K562 (cell line): ENCODE measurements at regions not wholly inside any gene's neighbourhood (a gene's known extent, or its start where the extent isn't known, plus 50 kb on each side); places are given as distances from the start of the nearest gene placed in this dataset.

Experiments used
- ATAC-seq: fragments of 200-7000 bp; cut with Tn5 transposase; 3 replicates; pipeline ENCODE4 v1.9.1; 2020; ENCODE audit warnings: moderate library complexity
- BruUV-seq: library from RNA; stranded (reverse); fragments of 400-500 nt; replicated peaks from 2 replicates; lab custom pipeline; 2021; lab: Mats Ljungman, UMichigan
- CTCF ChIA-PET: fragments of 300-600 bp; formaldehyde crosslinking; extraction: SDS; loops from one replicate; lab custom pipeline; 2021; ENCODE audit warnings: low intra/inter-chr PET ratio; lab: Yijun Ruan, JAX
- POLR2A ChIA-PET: fragments of 300-600, 350-650 bp; sonication (Branson Sonifier 250); formaldehyde crosslinking; extraction: SDS; loops from one replicate; lab custom pipeline; 2021; ENCODE audit warnings: antibody characterized with exemption, inconsistent platforms; lab: Yijun Ruan, JAX
- DNase-seq, 4 experiments: peaks; one replicate each; pipeline versions ENCODE4 v3.0.0 to v3.0.0-alpha.2; 2011 to 2018; ENCODE audit warnings: low spot score in 3 of 4, mixed read lengths in 3 of 4; ENCODE audit errors: extremely low read depth in 1 of 4
- FAIRE-seq: peaks from 2 replicates; lab custom pipeline; 2011; peaks lifted over from hg19 to GRCh38; lab: Jason Lieb, UNC
- H2AFZ ChIP-seq: 2 replicates; pipeline ENCODE4 v1.6.0; 2011; ENCODE audit warnings: low read depth, low read length, control low read depth, inconsistent platforms
- H3K27ac ChIP-seq: fragments of 200-600 bp; 3 replicates; pipeline ENCODE4 v1.8.0; 2011; ENCODE audit warnings: low read depth, mild to moderate bottlenecking, control low read depth, inconsistent platforms, low read length, moderate library complexity, mixed read lengths; ENCODE audit errors: extremely low read depth
- H3K27me3 ChIP-seq, 2 experiments: fragments of 300-600 bp in 1 of 2; 2 replicates in 1 of 2; 3 replicates in 1 of 2; pipeline versions ENCODE4 v1.6.0 to v1.8.0; 2011; ENCODE audit warnings: inconsistent platforms in 2 of 2, low read length in 2 of 2, mild to moderate bottlenecking in 1 of 2, mixed read lengths in 1 of 2, moderate library complexity in 1 of 2; ENCODE audit not compliant: control insufficient read depth in 2 of 2, insufficient read depth in 2 of 2
- H3K36me3 ChIP-seq: fragments of 300-600 bp; 3 replicates; pipeline ENCODE4 v1.8.0; 2011; ENCODE audit warnings: mild to moderate bottlenecking, low read length, inconsistent platforms; ENCODE audit not compliant: control insufficient read depth, insufficient read depth
- H3K4me1 ChIP-seq, 2 experiments: fragments of 200-600 bp in 1 of 2; replicated peaks in 1 of 2; 2 replicates in 1 of 2; 3 replicates in 1 of 2; pipeline versions ENCODE4 v1.5.1 to v1.8.0; 2011; ENCODE audit warnings: inconsistent platforms in 2 of 2, low read length in 2 of 2, mild to moderate bottlenecking in 1 of 2, mixed read lengths in 1 of 2, moderate library complexity in 1 of 2; ENCODE audit not compliant: control insufficient read depth in 2 of 2, insufficient read depth in 2 of 2
- H3K4me2 ChIP-seq: 2 replicates; pipeline ENCODE4 v1.6.1; 2011; ENCODE audit warnings: low read length, control low read depth, inconsistent platforms, mixed read lengths; ENCODE audit not compliant: insufficient read depth
- H3K4me3 ChIP-seq: fragments of 200-600 bp; sonication (generic), shearing (Covaris generic); 2 replicates; pipeline ENCODE4 v1.5.1; 2016; ENCODE audit warnings: control low read depth, inconsistent platforms
- H3K79me2 ChIP-seq: fragments of 200-600 bp; 3 replicates; pipeline ENCODE4 v1.8.0; 2011; ENCODE audit warnings: low read length, inconsistent platforms; ENCODE audit not compliant: control insufficient read depth, insufficient read depth
- H3K9ac ChIP-seq, 2 experiments: 2 replicates each; pipeline versions ENCODE4 v1.6.0 to v1.6.1; 2011; ENCODE audit warnings: low read depth in 2 of 2, low read length in 2 of 2, control low read depth in 1 of 2, inconsistent platforms in 1 of 2, mild to moderate bottlenecking in 1 of 2, mixed read lengths in 1 of 2; ENCODE audit not compliant: insufficient read depth in 1 of 2
- H3K9me1 ChIP-seq: one replicate; pipeline ENCODE4 v1.6.0; 2011; ENCODE audit warnings: inconsistent platforms, mild to moderate bottlenecking, low read length, moderate library complexity; ENCODE audit not compliant: control insufficient read depth, insufficient read depth
- H3K9me3 ChIP-seq: replicated peaks from 2 replicates; pipeline ENCODE4 v1.5.1; 2011; ENCODE audit warnings: low read depth, low read length, inconsistent platforms; ENCODE audit not compliant: control insufficient read depth, insufficient read depth
- H4K20me1 ChIP-seq: replicated peaks from 2 replicates; pipeline ENCODE4 v1.6.1; 2011; ENCODE audit warnings: low read length, inconsistent platforms, mixed read lengths; ENCODE audit not compliant: control insufficient read depth, insufficient read depth
- ASH1L ChIP-seq: fragments of 450-650 bp; IDR thresholded peaks from 2 replicates; pipeline ENCODE4 v1.6.1; 2018; ENCODE audit warnings: borderline replicate concordance, mild to moderate bottlenecking, low read depth; ENCODE audit not compliant: partially characterized antibody
- CHCHD3 ChIP-seq: fragments of 250-450 bp; sonication (Bioruptor Pico); IDR thresholded peaks from 2 replicates; pipeline ENCODE4 v2.1.2; 2022; ENCODE audit warnings: mild to moderate bottlenecking
- ILK ChIP-seq: fragments of 450-650 bp; IDR thresholded peaks from 2 replicates; pipeline ENCODE4 v1.6.1; 2016; ENCODE audit warnings: missing genetic modification characterization, low read depth, mild to moderate bottlenecking, missing compliant biosample characterization, moderate library complexity, borderline replicate concordance
- MAX ChIP-seq: sonication (generic); formaldehyde crosslinking; IDR thresholded peaks from 2 replicates; pipeline ENCODE4 v1.9.0; 2022; ENCODE audit warnings: mild to moderate bottlenecking, missing genetic modification reagents
- NFE2L1 ChIP-seq: fragments of 450-650 bp; IDR thresholded peaks from 2 replicates; pipeline ENCODE4 v1.6.1; 2016; ENCODE audit warnings: missing genetic modification characterization, low read depth, mild to moderate bottlenecking, missing compliant biosample characterization, moderate library complexity, borderline replicate concordance
- PHB ChIP-seq: fragments of 250-450 bp; sonication (Bioruptor Pico); IDR thresholded peaks from 2 replicates; pipeline ENCODE4 v1.5.0; 2021
- TFAP4 ChIP-seq: sonication (generic); formaldehyde crosslinking; IDR thresholded peaks from 2 replicates; pipeline ENCODE4 v1.8.0; 2022; ENCODE audit warnings: missing genetic modification reagents, mild to moderate bottlenecking, moderate library complexity, borderline replicate concordance
- THRAP3 ChIP-seq: fragments of 450-650 bp; IDR thresholded peaks from 2 replicates; pipeline ENCODE4 v1.6.1; 2016; ENCODE audit warnings: mild to moderate bottlenecking, inconsistent platforms, borderline replicate concordance
- ZMIZ1 ChIP-seq, 2 experiments: fragments of 150-350 bp in 1 of 2; IDR thresholded peaks; 2 replicates each; pipeline ENCODE4 v1.6.1; 2012 to 2016; ENCODE audit warnings: low read depth in 2 of 2, low read length in 2 of 2, mild to moderate bottlenecking in 1 of 2, moderate library complexity in 1 of 2
- ZNF174 ChIP-seq: fragments of 250-450 bp; sonication (Bioruptor Pico); IDR thresholded peaks from 2 replicates; pipeline ENCODE4 v1.4.0; 2020; ENCODE audit warnings: mild to moderate bottlenecking
- ZNF436 ChIP-seq: fragments of 250-450, 450-650 bp; sonication (Bioruptor Pico); formaldehyde crosslinking; IDR thresholded peaks from 2 replicates; pipeline ENCODE4 v1.7.0; 2020; ENCODE audit warnings: mild to moderate bottlenecking
- ZNF639 ChIP-seq, 2 experiments: fragments of 200-800 bp in 1 of 2; sonication (Bioruptor generic) in 1 of 2; sonication (generic) in 1 of 2; formaldehyde crosslinking in 1 of 2; IDR thresholded peaks in 1 of 2; conservative IDR thresholded peaks in 1 of 2; 2 replicates each; pipeline versions ENCODE4 v1.5.0 to v1.6.1; 2016 to 2020; ENCODE audit warnings: missing compliant biosample characterization in 1 of 2, missing genetic modification characterization in 1 of 2, missing genetic modification reagents in 1 of 2
- ZNF699 ChIP-seq: fragments of 250-450 bp; sonication (Bioruptor Pico); IDR thresholded peaks from 2 replicates; pipeline ENCODE4 v1.8.0; 2021; ENCODE audit warnings: mild to moderate bottlenecking, moderate library complexity; ENCODE audit not compliant: insufficient replicate concordance
- WGBS: fragments of 100-300 bp; shearing (Covaris generic); methylation state at CpG from one replicate; pipeline ENCODE4 v1.1.6; 2016; ENCODE audit warnings: low coverage, mixed read lengths; ENCODE audit not compliant: insufficient coverage; ENCODE audit errors: missing lambda C conversion rate; 5-methylcytosine and 5-hydroxymethylcytosine counted together
- in situ Hi-C: fragments of 300-500 bp; cut with MboI; formaldehyde crosslinking; loops from 4 replicates; pipeline ENCODE4 v1.15.0; 2018; ENCODE audit warnings: inconsistent platforms, mixed read lengths
- intact Hi-C: fragments of 100-400 bp; cut with micrococcal nuclease; formaldehyde crosslinking; loops from 2 replicates; pipeline ENCODE4 v1.14.2; 2022

GRCh38 chr10:131587976-131588680, 276.6 kb upstream of the TCERG1L start:
- no TSS peak for BruUV-seq
- in situ Hi-C loops, result no loop called here
- no peak overlapping the region for H3K27ac ChIP-seq
- no peak for DNase-seq
- no peaks in the 10 kb centered on the region for H3K79me2 ChIP-seq
- 0% methylated on average over 9 of the region's 11 CpGs for WGBS
- no peak for FAIRE-seq
- H4K20me1 ChIP-seq, result no peaks in the 10 kb centered on the region
- ChIA-PET CTCF (no interaction called here), POLR2A (interaction anchor here (0.6 to 0.7 kb wide), 3 partner anchors 15 to 1713 kb away, joined by 3 read pairs; no protein-coding TSS in a partner anchor)
- no peak for ATAC-seq
- H3K4me2 ChIP-seq, result no peak overlapping the region
- H3K36me3 ChIP-seq, result no peaks in the 10 kb centered on the region
- no peak overlapping the region for H2AFZ ChIP-seq
- H3K4me3 ChIP-seq, result no peak overlapping the region
- H3K27me3 ChIP-seq, result no peaks in the 10 kb centered on the region; a peak in 1 of 5 replicates
- no peaks in the 10 kb centered on the region for H3K9me1 ChIP-seq
- no peaks in the 10 kb centered on the region for H3K4me1 ChIP-seq
- no peak overlapping the region for H3K9ac ChIP-seq
- intact Hi-C loops, result no loop called here
- H3K9me3 ChIP-seq, result no peaks in the 10 kb centered on the region
- no peak for TF ChIP-seq ZNF174 (CRISPR knock-in tag)
- no peak for TF ChIP-seq THRAP3
- no peak for TF ChIP-seq ZNF436 (CRISPR knock-in tag)
- TF ChIP-seq ASH1L, result no peak
- TF ChIP-seq ILK (tag), result no peak
- no peak for TF ChIP-seq PHB (CRISPR knock-in tag)
- TF ChIP-seq ZMIZ1 (IDR thresholded peaks at IDR 0.05; ENCODE audit: low read depth in 2 of 2, low read length in 2 of 2), result no peak
- TF ChIP-seq ZNF699 (CRISPR knock-in tag), result no peak
- TF ChIP-seq NFE2L1 (tag), result no peak
- no peak for TF ChIP-seq MAX
- no peak for TF ChIP-seq TFAP4 (CRISPR knock-in tag)
- TF ChIP-seq CHCHD3 (CRISPR knock-in tag), result no peak
- TF ChIP-seq ZNF639 (CRISPR knock-in tag; conservative IDR thresholded peaks at IDR 0.05 in 1 of 2, IDR thresholded peaks at IDR 0.05 in 1 of 2), result no peak
